ENCODE measurements at regions not wholly inside any gene's neighbourhood (a gene's known extent, or its start where the extent isn't known, plus 50 kb on each side); places are given as distances from the start of the nearest gene placed in this dataset.
A peak's percentile ranks its signal among the peaks of the same experiment; 100 is the strongest.

DNA sequence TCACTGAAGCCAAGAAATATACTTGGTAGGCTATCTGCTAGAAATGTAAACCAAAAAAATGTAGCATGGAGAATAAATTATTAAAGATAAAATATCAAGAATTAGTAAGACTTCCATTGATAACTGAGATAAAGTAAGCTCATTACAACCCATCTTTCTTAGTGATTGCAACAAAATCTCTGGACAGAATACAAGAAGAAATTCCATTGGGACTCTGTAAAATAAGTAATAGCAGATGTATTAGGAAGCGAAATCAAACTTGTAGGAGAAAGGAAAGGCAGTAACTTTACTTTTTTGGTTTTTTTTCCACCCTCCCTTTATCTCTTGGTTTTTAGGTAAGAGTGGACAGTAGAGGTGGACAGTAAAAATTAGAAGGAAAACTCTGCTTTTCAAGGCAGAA is 605.7 kb downstream of the DACH1 start:
- H3K9ac ChIP-seq (ENCODE audit: low read length in 5 of 5), result no peak overlapping the region
- no peaks in the 10 kb centered on the region for H3K9me3 ChIP-seq (ENCODE audit: control insufficient read depth in 5 of 5, low read length in 5 of 5)
- H3K27me3 ChIP-seq (ENCODE audit: control insufficient read depth in 5 of 5, insufficient read depth in 4 of 5, low read length in 5 of 5), result no peaks in the 10 kb centered on the region
- H3K36me3 ChIP-seq (ENCODE audit: control insufficient read depth in 5 of 5, insufficient read depth in 5 of 5, low read length in 5 of 5), result no peaks in the 10 kb centered on the region
- no peak overlapping the region for H3K27ac ChIP-seq (ENCODE audit: low read depth, low read length)
- H3K4me3 ChIP-seq (ENCODE audit: low read depth in 1 of 5, low read length in 5 of 5), result no peak overlapping the region
- H3K4me1 ChIP-seq (ENCODE audit: control insufficient read depth in 5 of 5, insufficient read depth in 5 of 5, low read length in 5 of 5), result no peaks in the 10 kb centered on the region

DNA sequence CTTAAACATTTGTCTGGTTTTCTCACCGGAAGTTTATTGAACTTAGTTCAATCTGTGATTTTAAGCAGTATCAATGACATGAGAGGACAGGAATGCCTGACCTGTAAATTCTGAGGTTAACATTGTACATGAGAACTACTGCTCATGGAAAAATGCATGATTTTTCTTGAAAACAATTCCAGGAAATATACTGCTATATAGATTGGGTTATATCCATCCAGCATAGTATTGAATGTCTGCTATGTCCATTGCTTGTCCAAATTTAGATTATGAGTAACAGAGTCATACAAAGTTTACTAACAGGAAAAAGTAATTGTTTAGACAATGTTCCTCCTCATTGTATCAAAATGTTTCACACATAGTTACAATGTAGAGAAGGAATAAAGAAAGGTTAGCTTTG is 606.8 kb downstream of the DACH1 start:
- no peaks in the 10 kb centered on the region for H3K27me3 ChIP-seq (ENCODE audit: control insufficient read depth in 5 of 5, insufficient read depth in 4 of 5, low read length in 5 of 5)
- no peaks in the 10 kb centered on the region for H3K4me1 ChIP-seq (ENCODE audit: control insufficient read depth in 5 of 5, insufficient read depth in 5 of 5, low read length in 5 of 5)
- H3K4me3 ChIP-seq (ENCODE audit: low read depth in 1 of 5, low read length in 5 of 5), result no peak overlapping the region
- no peaks in the 10 kb centered on the region for H3K9me3 ChIP-seq (ENCODE audit: control insufficient read depth in 5 of 5, low read length in 5 of 5)
- no peak overlapping the region for H3K27ac ChIP-seq (ENCODE audit: low read depth, low read length)
- no peak overlapping the region for H3K9ac ChIP-seq (ENCODE audit: low read length in 5 of 5)
- no peaks in the 10 kb centered on the region for H3K36me3 ChIP-seq (ENCODE audit: control insufficient read depth in 5 of 5, insufficient read depth in 5 of 5, low read length in 5 of 5)

DNA sequence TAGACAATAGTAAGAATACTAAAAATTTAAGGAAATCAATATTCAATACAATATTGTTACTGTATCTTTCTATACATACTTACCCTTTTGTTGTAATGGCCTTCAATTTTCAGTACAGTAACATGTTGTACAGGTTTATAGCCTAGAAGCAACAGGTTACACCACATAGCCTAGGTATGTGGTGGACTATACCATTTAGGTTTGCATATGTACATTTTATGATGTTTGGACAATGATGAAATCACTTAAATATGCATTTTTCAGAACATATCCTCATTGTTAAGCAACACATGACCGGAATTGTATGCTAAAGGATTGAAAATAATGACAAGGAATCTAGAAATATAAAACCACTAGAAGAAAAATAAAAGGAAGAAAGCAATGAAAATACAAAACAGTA is 611.4 kb downstream of the DACH1 start:
- no peaks in the 10 kb centered on the region for H3K36me3 ChIP-seq (ENCODE audit: control insufficient read depth in 5 of 5, insufficient read depth in 5 of 5, low read length in 5 of 5)
- peaks cover 0 to 7% (median 0%) of the 10 kb centered on the region in 5 donors for H3K4me1 ChIP-seq (ENCODE audit: control insufficient read depth in 5 of 5, insufficient read depth in 5 of 5, low read length in 5 of 5)
- no peaks in the 10 kb centered on the region for H3K27me3 ChIP-seq (ENCODE audit: control insufficient read depth in 5 of 5, insufficient read depth in 4 of 5, low read length in 5 of 5)
- H3K9me3 ChIP-seq (ENCODE audit: control insufficient read depth in 5 of 5, low read length in 5 of 5), result no peaks in the 10 kb centered on the region
- no peak overlapping the region for H3K4me3 ChIP-seq (ENCODE audit: low read depth in 1 of 5, low read length in 5 of 5)
- H3K27ac ChIP-seq (ENCODE audit: low read depth, low read length), result no peak overlapping the region
- H3K9ac ChIP-seq (ENCODE audit: low read length in 5 of 5), result no peak overlapping the region

DNA sequence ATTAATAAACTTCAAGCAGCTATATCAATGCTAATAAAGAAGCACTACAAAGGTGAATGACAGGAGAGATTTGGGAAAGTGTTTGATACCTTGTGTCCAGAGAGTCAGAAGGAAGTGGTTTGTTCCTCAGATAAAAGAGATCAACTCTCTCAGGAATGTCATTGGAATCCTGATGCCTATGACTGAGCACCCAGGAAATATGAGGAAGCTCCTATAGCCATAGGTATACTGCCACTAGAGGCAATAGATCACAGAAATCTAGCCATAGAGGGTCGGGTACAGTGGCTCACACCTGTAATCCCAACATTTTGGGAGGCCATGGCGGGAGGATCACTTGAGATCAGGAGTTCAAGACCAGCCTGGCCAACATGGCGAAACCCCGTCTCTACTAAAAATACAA is 612.6 kb downstream of the DACH1 start:
- H3K4me3 ChIP-seq (ENCODE audit: low read depth in 1 of 5, low read length in 5 of 5), result no peak overlapping the region
- no peaks in the 10 kb centered on the region for H3K27me3 ChIP-seq (ENCODE audit: control insufficient read depth in 5 of 5, insufficient read depth in 4 of 5, low read length in 5 of 5)
- no peaks in the 10 kb centered on the region for H3K36me3 ChIP-seq (ENCODE audit: control insufficient read depth in 5 of 5, insufficient read depth in 5 of 5, low read length in 5 of 5)
- no peak overlapping the region for H3K27ac ChIP-seq (ENCODE audit: low read depth, low read length)
- H3K9ac ChIP-seq (ENCODE audit: low read length in 5 of 5), result no peak overlapping the region
- peaks cover 0 to 10% (median 0%) of the 10 kb centered on the region in 5 donors for H3K4me1 ChIP-seq (ENCODE audit: control insufficient read depth in 5 of 5, insufficient read depth in 5 of 5, low read length in 5 of 5)
- no peaks in the 10 kb centered on the region for H3K9me3 ChIP-seq (ENCODE audit: control insufficient read depth in 5 of 5, low read length in 5 of 5)

DNA sequence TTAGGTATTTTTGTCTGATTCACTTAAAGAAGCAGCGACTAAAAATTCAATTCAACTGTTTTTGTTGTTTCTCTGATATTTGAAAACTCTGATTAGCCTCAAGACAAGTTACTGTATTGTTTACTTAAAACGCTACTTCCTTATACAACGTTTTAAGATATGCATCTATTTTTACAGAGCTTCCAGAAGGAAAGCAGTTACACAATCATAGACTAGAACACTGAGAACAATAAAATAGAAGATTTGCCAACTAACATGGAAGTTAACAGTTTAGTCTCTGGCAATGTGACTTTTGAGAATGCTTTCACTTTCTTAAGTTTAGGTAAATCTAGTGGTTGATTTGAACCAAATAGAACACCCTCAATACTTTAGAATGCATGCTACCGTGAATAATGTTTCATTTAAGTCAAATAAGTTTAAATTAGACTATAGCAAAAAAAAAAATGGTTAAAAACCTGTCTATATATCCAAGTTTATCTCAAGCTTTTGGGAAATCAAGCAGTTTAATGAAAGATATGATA is 614.8 kb downstream of the DACH1 start:
- H3K4me1 ChIP-seq (ENCODE audit: control insufficient read depth in 5 of 5, insufficient read depth in 5 of 5, low read length in 5 of 5), result peaks cover 0 to 14% (median 0%) of the 10 kb centered on the region in 5 donors
- H3K27ac ChIP-seq (ENCODE audit: low read depth, low read length), result peak overlapping the region; percentile 54
- H3K9ac ChIP-seq (ENCODE audit: low read length in 5 of 5), result no peak overlapping the region
- H3K27me3 ChIP-seq (ENCODE audit: control insufficient read depth in 5 of 5, insufficient read depth in 4 of 5, low read length in 5 of 5), result no peaks in the 10 kb centered on the region
- no peaks in the 10 kb centered on the region for H3K9me3 ChIP-seq (ENCODE audit: control insufficient read depth in 5 of 5, low read length in 5 of 5)
- H3K4me3 ChIP-seq (ENCODE audit: low read depth in 1 of 5, low read length in 5 of 5), result peak overlapping the region in 1 of 5 donors; percentile 23
- H3K36me3 ChIP-seq (ENCODE audit: control insufficient read depth in 5 of 5, insufficient read depth in 5 of 5, low read length in 5 of 5), result no peaks in the 10 kb centered on the region

- Histone ChIP-seq H3K4me1 (ENCODE audit: control insufficient read depth in 5 of 5, insufficient read depth in 5 of 5, low read length in 5 of 5) (peaks cover 0 to 14% (median 0%) of the 10 kb centered on the region in 5 donors), H3K36me3 (ENCODE audit: control insufficient read depth in 5 of 5, insufficient read depth in 5 of 5, low read length in 5 of 5) (no peaks in the 10 kb centered on the region), H3K4me3 (ENCODE audit: low read depth in 1 of 5, low read length in 5 of 5) (no peak overlapping the region), H3K27me3 (ENCODE audit: control insufficient read depth in 5 of 5, insufficient read depth in 4 of 5, low read length in 5 of 5) (no peaks in the 10 kb centered on the region), H3K27ac (ENCODE audit: low read depth, low read length) (peak overlapping the region; percentile 54), H3K9ac (ENCODE audit: low read length in 5 of 5) (no peak overlapping the region), H3K9me3 (ENCODE audit: control insufficient read depth in 5 of 5, low read length in 5 of 5) (no peaks in the 10 kb centered on the region)
Observed at GRCh38 chr13:71251292-71251951, 615.6 kb downstream of the DACH1 start.

GRCh38 chr13:71249011-71249410 is 618.0 kb downstream of the DACH1 start:
- no peak overlapping the region for H3K4me3 ChIP-seq (ENCODE audit: low read depth in 1 of 5, low read length in 5 of 5)
- H3K36me3 ChIP-seq (ENCODE audit: control insufficient read depth in 5 of 5, insufficient read depth in 5 of 5, low read length in 5 of 5), result no peaks in the 10 kb centered on the region
- H3K9me3 ChIP-seq (ENCODE audit: control insufficient read depth in 5 of 5, low read length in 5 of 5), result no peaks in the 10 kb centered on the region
- no peaks in the 10 kb centered on the region for H3K27me3 ChIP-seq (ENCODE audit: control insufficient read depth in 5 of 5, insufficient read depth in 4 of 5, low read length in 5 of 5)
- no peak overlapping the region for H3K9ac ChIP-seq (ENCODE audit: low read length in 5 of 5)
- H3K4me1 ChIP-seq (ENCODE audit: control insufficient read depth in 5 of 5, insufficient read depth in 5 of 5, low read length in 5 of 5), result peaks cover 0 to 17% (median 0%) of the 10 kb centered on the region in 5 donors
- no peak overlapping the region for H3K27ac ChIP-seq (ENCODE audit: low read depth, low read length)

- no peak overlapping the region for H3K27ac ChIP-seq (ENCODE audit: low read depth, low read length)
Observed at GRCh38 chr13:71244161-71244560, 622.8 kb downstream of the DACH1 start.

DNA sequence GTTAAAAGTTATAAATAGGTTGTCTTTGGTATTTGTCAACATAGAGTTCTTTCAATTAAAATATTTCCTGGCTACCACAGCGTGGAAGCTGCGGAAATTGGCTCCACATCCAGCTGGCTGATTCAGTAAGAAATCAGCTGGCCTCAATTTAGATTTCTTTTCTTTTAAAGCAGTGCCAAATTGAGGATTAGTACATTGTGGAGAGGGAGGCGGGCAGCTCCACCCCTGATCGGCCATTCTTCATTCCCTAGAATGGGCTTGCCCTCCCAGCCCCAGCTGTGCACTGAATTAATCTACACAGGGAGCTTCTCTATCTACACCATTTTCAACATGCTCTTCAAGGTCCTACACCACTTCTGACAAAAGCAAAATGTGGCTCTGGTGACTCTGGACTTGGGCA is 624.8 kb downstream of the DACH1 start:
- H3K36me3 ChIP-seq (ENCODE audit: control insufficient read depth in 5 of 5, insufficient read depth in 5 of 5, low read length in 5 of 5), result no peaks in the 10 kb centered on the region
- no peak overlapping the region for H3K27ac ChIP-seq (ENCODE audit: low read depth, low read length)
- no peak overlapping the region for H3K4me3 ChIP-seq (ENCODE audit: low read depth in 1 of 5, low read length in 5 of 5)

More at GRCh38 chr13:71244161-71244560, 622.8 kb downstream of the DACH1 start:
- no peak overlapping the region for H3K9ac ChIP-seq (ENCODE audit: low read length in 5 of 5)
- H3K9me3 ChIP-seq (ENCODE audit: control insufficient read depth in 5 of 5, low read length in 5 of 5), result no peaks in the 10 kb centered on the region
- H3K36me3 ChIP-seq (ENCODE audit: control insufficient read depth in 5 of 5, insufficient read depth in 5 of 5, low read length in 5 of 5), result no peaks in the 10 kb centered on the region
- no peak overlapping the region for H3K4me3 ChIP-seq (ENCODE audit: low read depth in 1 of 5, low read length in 5 of 5)
- peaks cover 0 to 22% (median 0%) of the 10 kb centered on the region in 5 donors for H3K4me1 ChIP-seq (ENCODE audit: control insufficient read depth in 5 of 5, insufficient read depth in 5 of 5, low read length in 5 of 5)
- no peaks in the 10 kb centered on the region for H3K27me3 ChIP-seq (ENCODE audit: control insufficient read depth in 5 of 5, insufficient read depth in 4 of 5, low read length in 5 of 5)

DNA sequence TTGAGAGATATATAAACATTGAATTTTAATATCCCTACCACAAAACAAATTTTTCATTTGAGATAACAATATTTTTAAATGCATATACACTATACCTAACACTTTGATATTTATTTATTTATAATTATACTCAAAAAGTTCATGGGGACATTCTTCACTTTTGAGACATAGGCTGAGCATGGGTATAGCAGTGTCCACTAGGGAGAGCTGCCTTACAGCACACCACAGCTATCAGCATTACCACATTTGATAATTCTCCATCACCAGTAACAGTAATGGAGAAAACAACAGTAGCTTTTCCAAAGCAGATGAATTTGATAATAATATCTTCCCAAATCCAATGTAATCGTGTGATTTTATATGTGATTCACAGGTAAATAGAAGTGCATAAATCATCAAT is 626.1 kb downstream of the DACH1 start:
- H3K4me1 ChIP-seq (ENCODE audit: control insufficient read depth in 5 of 5, insufficient read depth in 5 of 5, low read length in 5 of 5), result peaks cover 0 to 18% (median 0%) of the 10 kb centered on the region in 5 donors
- no peaks in the 10 kb centered on the region for H3K9me3 ChIP-seq (ENCODE audit: control insufficient read depth in 5 of 5, low read length in 5 of 5)
- H3K36me3 ChIP-seq (ENCODE audit: control insufficient read depth in 5 of 5, insufficient read depth in 5 of 5, low read length in 5 of 5), result no peaks in the 10 kb centered on the region
- H3K9ac ChIP-seq (ENCODE audit: low read length in 5 of 5), result no peak overlapping the region
- H3K27me3 ChIP-seq (ENCODE audit: control insufficient read depth in 5 of 5, insufficient read depth in 4 of 5, low read length in 5 of 5), result no peaks in the 10 kb centered on the region
- no peak overlapping the region for H3K4me3 ChIP-seq (ENCODE audit: low read depth in 1 of 5, low read length in 5 of 5)
- no peak overlapping the region for H3K27ac ChIP-seq (ENCODE audit: low read depth, low read length)

More for the DNA sequence above, 624.8 kb downstream of the DACH1 start:
- Histone ChIP-seq H3K4me1 (ENCODE audit: control insufficient read depth in 5 of 5, insufficient read depth in 5 of 5, low read length in 5 of 5) (peaks cover 0 to 18% (median 0%) of the 10 kb centered on the region in 5 donors), H3K27me3 (ENCODE audit: control insufficient read depth in 5 of 5, insufficient read depth in 4 of 5, low read length in 5 of 5) (no peaks in the 10 kb centered on the region), H3K9me3 (ENCODE audit: control insufficient read depth in 5 of 5, low read length in 5 of 5) (no peaks in the 10 kb centered on the region), H3K9ac (ENCODE audit: low read length in 5 of 5) (no peak overlapping the region)

Measured in subcutaneous abdominal adipose tissue (tissue), 5 donors.